ENCODE measurements at regions not wholly inside any gene's neighbourhood (a gene's known extent, or its start where the extent isn't known, plus 50 kb on each side); places are given as distances from the start of the nearest gene placed in this dataset.
A peak's percentile ranks its signal among the peaks of the same experiment; 100 is the strongest.

DNA sequence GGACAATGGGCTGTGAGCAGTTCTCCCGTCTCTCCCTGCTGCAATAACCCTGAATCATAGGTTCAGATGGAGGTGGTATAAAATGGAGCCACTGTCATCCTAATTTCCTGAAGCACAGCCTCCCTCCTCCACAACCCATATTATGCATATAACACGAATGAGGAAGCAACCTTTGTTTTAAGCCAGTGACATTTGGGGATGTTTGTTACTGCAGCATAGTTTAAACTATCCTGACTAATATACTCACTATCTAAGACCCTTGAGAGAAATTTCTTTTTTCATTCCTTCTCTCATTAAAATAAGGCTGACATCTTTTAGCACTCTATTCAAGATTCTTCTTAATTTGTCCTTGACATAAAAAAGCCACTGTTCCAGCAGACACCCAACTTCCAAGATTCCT is 413.4 kb downstream of the SOX9 start:
- Histone ChIP-seq H3K27ac (ENCODE audit: low read length) (no peak overlapping the region), H3K4me3 (ENCODE audit: low read length) (no peak overlapping the region), H3K4me1 (ENCODE audit: insufficient read depth, low read length) (peaks cover 10% of the 10 kb centered on the region), H3K27me3 (ENCODE audit: insufficient read depth, low read length) (no peaks in the 10 kb centered on the region), H3K9me3 (ENCODE audit: insufficient read depth, low read depth, low read length) (no peaks in the 10 kb centered on the region; the same call in 1 of the 2 replicates), H3K36me3 (ENCODE audit: insufficient read depth, low read depth, low read length) (no peaks in the 10 kb centered on the region), H3K9ac (ENCODE audit: low read depth, low read length) (no peak overlapping the region)

DNA sequence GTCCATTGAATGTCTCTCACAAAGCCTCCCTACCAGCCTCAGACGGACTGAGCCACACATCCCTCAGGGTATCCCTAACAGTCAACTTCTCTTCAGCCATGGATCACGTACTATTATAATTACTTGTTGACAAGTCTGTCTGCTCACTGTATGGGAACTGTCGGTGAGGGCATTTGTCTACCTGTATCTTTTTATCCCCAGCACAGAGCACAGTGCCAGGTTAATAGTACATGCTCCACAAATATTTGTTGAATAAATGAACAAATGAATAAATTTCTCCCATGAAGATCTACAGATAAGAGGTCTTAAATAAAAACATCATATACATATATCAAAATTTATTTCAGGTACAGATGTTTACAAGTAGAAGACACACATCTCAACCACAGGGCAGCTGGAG is 414.0 kb downstream of the SOX9 start:
- Histone ChIP-seq H3K27ac (ENCODE audit: low read length) (no peak overlapping the region), H3K27me3 (ENCODE audit: insufficient read depth, low read length) (no peaks in the 10 kb centered on the region), H3K4me3 (ENCODE audit: low read length) (no peak overlapping the region), H3K4me1 (ENCODE audit: insufficient read depth, low read length) (peaks cover 15% of the 10 kb centered on the region), H3K9me3 (ENCODE audit: insufficient read depth, low read depth, low read length) (no peaks in the 10 kb centered on the region; the same call in 1 of the 2 replicates), H3K36me3 (ENCODE audit: insufficient read depth, low read depth, low read length) (no peaks in the 10 kb centered on the region), H3K9ac (ENCODE audit: low read depth, low read length) (no peak overlapping the region)

DNA sequence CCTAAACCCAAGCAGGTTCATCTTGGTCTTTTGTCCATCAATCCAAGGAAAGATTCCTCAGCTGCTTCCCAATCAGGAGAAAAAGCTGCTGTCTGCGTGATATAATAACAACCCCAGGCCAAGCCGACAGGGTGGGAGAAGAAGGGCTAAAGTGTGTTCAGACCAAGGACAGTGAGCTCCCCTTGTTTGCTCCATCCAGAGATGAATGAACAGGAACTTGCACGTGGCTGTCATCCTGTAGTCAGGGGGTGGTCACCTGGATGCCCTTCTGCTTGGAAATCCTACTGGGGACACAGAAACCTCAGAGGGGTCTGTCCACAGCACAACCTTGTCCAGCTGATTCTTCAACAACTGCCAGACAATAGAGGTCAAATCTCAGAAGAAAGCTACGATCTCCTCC is 414.5 kb downstream of the SOX9 start:
- no peaks in the 10 kb centered on the region for H3K27me3 ChIP-seq (ENCODE audit: insufficient read depth, low read length)
- H3K9me3 ChIP-seq (ENCODE audit: insufficient read depth, low read depth, low read length), result no peaks in the 10 kb centered on the region; the same call in 1 of the 2 replicates
- H3K9ac ChIP-seq (ENCODE audit: low read depth, low read length), result no peak overlapping the region
- H3K27ac ChIP-seq (ENCODE audit: low read length), result no peak overlapping the region
- H3K4me3 ChIP-seq (ENCODE audit: low read length), result no peak overlapping the region
- no peaks in the 10 kb centered on the region for H3K36me3 ChIP-seq (ENCODE audit: insufficient read depth, low read depth, low read length)
- H3K4me1 ChIP-seq (ENCODE audit: insufficient read depth, low read length), result peaks cover 18% of the 10 kb centered on the region

DNA sequence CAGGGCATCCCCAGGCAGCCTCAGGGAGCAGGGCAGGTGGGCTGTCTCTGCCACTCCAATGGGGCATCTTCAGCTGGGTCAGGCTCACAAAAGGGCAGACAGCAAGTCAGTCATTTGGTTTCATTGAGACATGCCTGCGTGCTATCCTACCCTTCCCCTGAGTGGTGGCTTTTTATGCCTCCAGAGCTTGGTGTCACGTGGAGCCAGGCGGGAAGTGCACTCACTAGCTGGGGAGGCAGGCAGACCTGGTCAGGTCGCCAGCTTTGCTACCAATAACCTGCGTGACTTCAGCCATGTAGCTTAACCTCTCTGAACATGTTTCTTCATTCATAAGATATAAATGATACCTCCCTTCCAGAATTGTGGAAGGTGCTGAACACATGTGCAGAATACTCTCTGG is 415.0 kb downstream of the SOX9 start:
- H3K27ac ChIP-seq (ENCODE audit: low read length), result no peak overlapping the region
- H3K27me3 ChIP-seq (ENCODE audit: insufficient read depth, low read length), result no peaks in the 10 kb centered on the region
- H3K9ac ChIP-seq (ENCODE audit: low read depth, low read length), result no peak overlapping the region
- H3K4me3 ChIP-seq (ENCODE audit: low read length), result no peak overlapping the region
- H3K36me3 ChIP-seq (ENCODE audit: insufficient read depth, low read depth, low read length), result no peaks in the 10 kb centered on the region
- H3K4me1 ChIP-seq (ENCODE audit: insufficient read depth, low read length), result peaks cover 18% of the 10 kb centered on the region
- no peaks in the 10 kb centered on the region; the same call in 1 of the 2 replicates for H3K9me3 ChIP-seq (ENCODE audit: insufficient read depth, low read depth, low read length)

DNA sequence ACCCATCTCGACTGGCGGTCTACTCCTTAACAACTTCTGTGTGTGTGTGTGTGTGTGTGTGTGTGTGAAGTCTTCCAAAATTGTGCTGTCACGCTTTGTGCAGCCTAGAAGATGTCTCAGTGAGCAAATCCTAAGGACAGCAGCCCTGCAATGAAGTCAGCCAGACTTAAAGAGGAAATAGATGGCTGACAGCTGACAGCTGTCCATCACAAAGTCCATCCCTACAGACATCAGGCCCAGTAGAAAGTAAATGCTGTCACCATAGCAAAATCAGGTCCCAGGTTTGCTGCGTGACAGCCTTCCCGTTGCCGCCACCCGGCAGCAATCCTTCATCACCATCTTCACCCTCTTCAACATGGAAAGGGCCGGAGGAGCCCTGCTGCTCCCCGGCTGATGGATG is 416.0 kb downstream of the SOX9 start:
- peaks cover 18% of the 10 kb centered on the region for H3K4me1 ChIP-seq (ENCODE audit: insufficient read depth, low read length)
- no peaks in the 10 kb centered on the region for H3K27me3 ChIP-seq (ENCODE audit: insufficient read depth, low read length)
- no peak overlapping the region for H3K27ac ChIP-seq (ENCODE audit: low read length)
- H3K4me3 ChIP-seq (ENCODE audit: low read length), result no peak overlapping the region
- no peaks in the 10 kb centered on the region for H3K36me3 ChIP-seq (ENCODE audit: insufficient read depth, low read depth, low read length)
- H3K9ac ChIP-seq (ENCODE audit: low read depth, low read length), result no peak overlapping the region
- H3K9me3 ChIP-seq (ENCODE audit: insufficient read depth, low read depth, low read length), result no peaks in the 10 kb centered on the region; the same call in 1 of the 2 replicates

DNA sequence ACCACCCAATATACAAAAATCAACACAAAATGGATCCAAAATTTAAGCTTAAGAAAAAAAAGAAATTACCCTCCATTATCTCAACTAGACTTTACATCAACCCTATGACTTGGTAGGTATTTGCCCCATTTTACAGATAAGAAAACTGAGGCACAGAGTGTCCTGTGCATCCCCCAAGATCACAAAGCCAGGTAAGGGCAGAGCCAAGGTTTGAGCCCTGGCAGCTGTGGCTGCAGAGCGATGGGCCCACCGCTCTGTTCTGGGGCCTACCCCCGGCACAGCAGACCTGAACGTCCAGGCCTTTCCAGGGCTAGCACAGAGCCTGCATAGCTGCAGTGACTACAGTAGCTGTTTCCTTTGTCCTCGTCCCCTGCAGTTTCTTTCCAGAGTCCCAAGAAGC is 417.6 kb downstream of the SOX9 start:
- H3K4me3 ChIP-seq (ENCODE audit: low read length), result no peak overlapping the region
- peaks cover 18% of the 10 kb centered on the region for H3K4me1 ChIP-seq (ENCODE audit: insufficient read depth, low read length)

DNA sequence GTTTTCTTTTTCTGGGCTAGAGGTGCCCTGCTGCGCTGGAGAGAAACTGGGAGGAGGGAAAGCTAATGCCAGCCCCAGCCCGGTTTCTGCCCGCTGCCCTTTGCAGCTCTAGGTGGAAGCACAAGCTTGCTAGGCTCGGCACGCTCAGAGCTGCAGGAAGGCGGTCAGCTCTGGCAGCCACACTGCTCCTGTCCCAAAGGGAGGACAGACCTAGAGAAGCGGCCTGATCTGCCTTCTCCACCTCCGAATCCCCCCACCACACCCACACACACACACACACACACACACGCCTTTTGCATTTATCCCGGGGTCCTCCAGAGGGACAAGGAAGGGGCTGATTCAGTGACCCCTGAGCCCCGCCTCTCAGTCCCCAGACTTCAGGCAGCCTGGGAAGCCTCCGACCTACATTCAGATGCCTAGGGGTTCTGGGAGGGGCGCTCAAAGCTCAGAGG is 418.1 kb downstream of the SOX9 start:
- Histone ChIP-seq H3K36me3 (ENCODE audit: insufficient read depth, low read depth, low read length) (no peaks in the 10 kb centered on the region), H3K9ac (ENCODE audit: low read depth, low read length) (0 out of 2 replicates have a peak overlapping the region, but pooled peaks have one; percentile 21), H3K27me3 (ENCODE audit: insufficient read depth, low read length) (no peaks in the 10 kb centered on the region), H3K4me1 (ENCODE audit: insufficient read depth, low read length) (peaks cover 18% of the 10 kb centered on the region), H3K4me3 (ENCODE audit: low read length) (no peak overlapping the region), H3K27ac (ENCODE audit: low read length) (no peak overlapping the region), H3K9me3 (ENCODE audit: insufficient read depth, low read depth, low read length) (no peaks in the 10 kb centered on the region; the same call in 1 of the 2 replicates)

More for the DNA sequence above, 417.6 kb downstream of the SOX9 start:
- Histone ChIP-seq H3K9ac (ENCODE audit: low read depth, low read length) (0 out of 2 replicates have a peak overlapping the region, but pooled peaks have one; percentile 21), H3K27ac (ENCODE audit: low read length) (no peak overlapping the region), H3K36me3 (ENCODE audit: insufficient read depth, low read depth, low read length) (no peaks in the 10 kb centered on the region), H3K27me3 (ENCODE audit: insufficient read depth, low read length) (no peaks in the 10 kb centered on the region), H3K9me3 (ENCODE audit: insufficient read depth, low read depth, low read length) (no peaks in the 10 kb centered on the region; the same call in 1 of the 2 replicates)

DNA sequence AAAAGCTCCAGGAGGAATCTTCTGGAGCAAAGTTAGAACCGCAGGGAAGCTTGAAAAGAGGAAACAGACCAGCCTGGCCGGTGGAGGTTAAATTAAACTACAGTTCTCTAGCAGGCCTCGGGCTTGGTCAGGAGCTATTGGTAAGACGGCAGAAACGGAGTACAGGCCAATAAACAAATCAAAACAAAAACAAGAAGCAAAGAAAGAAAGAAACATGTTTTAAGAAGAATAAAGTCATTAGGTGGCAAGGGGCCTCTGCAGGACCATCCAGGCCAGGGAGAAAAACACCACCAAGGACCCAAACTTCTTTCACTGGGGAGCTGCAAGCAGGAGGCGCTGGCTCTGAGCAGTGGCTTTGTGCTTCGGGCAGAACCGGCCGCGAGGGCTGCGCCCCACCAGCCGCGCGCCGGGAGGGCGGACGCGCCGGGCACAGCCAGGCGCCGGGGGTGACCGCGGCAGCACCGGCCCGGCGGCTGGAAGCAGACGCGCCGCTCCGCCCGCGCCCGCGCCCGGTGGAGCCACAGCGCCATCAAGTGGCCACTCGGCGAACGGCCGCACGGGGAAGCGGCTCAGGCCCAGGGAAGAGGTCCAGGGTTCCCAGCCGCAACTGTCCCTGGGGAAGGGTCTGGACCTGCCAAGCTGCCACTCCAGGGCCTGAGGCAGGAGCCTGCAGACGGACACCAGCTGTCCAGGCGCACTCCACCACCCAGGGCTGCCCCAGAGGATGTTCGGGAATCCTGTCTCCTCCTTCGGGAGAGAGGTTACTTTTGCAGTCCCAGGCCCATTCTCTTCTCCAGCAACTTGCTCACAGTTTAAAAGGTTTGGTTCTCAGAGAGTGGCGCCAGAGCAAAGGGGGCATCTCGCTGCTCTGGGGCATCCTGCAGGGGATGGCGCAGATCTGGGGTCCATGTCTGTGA is 419.4 kb downstream of the SOX9 start:
- no peaks in the 10 kb centered on the region for H3K9me3 ChIP-seq (ENCODE audit: insufficient read depth, low read depth, low read length)
- H3K27ac ChIP-seq (ENCODE audit: low read length), result no peak overlapping the region
- H3K27me3 ChIP-seq (ENCODE audit: insufficient read depth, low read length), result no peaks in the 10 kb centered on the region
- H3K4me3 ChIP-seq (ENCODE audit: low read length), result peak overlapping the region; percentile 53; the same call in 1 of the 2 replicates
- H3K4me1 ChIP-seq (ENCODE audit: insufficient read depth, low read length), result peaks cover 18% of the 10 kb centered on the region
- no peaks in the 10 kb centered on the region for H3K36me3 ChIP-seq (ENCODE audit: insufficient read depth, low read depth, low read length)
- no peak overlapping the region for H3K9ac ChIP-seq (ENCODE audit: low read depth, low read length)

DNA sequence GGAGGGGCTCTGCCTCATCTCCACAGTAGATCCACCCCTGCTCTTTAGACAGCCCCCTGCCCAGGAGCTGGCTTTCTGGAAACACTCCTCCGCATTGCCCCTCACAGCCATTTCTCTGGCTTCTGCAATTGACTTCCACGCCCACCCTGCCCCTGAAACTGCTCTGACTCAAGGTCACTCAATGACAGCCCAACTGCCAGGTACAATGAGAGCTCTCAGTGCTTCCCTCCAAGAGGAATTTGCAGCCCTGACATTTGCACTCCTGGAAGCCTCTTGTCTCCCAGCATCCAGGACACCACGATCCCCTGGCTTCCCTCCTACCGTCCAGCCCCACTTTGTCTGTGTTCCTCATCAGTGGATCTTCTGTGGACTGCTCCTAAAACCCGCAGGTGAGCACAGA is 421.5 kb downstream of the SOX9 start:
- Histone ChIP-seq H3K9me3 (ENCODE audit: insufficient read depth, low read depth, low read length) (no peaks in the 10 kb centered on the region), H3K27ac (ENCODE audit: low read length) (no peak overlapping the region), H3K27me3 (ENCODE audit: insufficient read depth, low read length) (no peaks in the 10 kb centered on the region), H3K9ac (ENCODE audit: low read depth, low read length) (no peak overlapping the region), H3K36me3 (ENCODE audit: insufficient read depth, low read depth, low read length) (no peaks in the 10 kb centered on the region), H3K4me1 (ENCODE audit: insufficient read depth, low read length) (peaks cover 18% of the 10 kb centered on the region), H3K4me3 (ENCODE audit: low read length) (no peak overlapping the region)

DNA sequence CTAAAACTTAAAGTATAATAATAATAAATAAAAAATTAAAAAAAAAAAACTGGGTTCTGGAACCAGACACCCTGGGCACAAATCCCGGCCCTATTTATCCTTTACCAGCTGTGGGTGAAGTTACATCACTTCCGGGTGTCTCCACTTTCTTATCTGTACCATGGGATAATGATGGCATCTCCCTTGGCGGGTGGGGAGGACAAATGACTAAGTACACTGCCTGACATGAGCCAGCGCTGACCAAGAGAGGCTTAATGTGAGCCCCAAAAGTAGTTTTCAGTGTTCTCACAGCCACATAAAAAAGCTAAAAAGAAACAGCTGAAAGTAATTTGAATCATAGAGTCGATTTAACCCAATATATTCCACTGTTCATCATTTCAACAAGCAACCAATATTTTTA is 424.9 kb downstream of the SOX9 start:
- no peaks in the 10 kb centered on the region for H3K27me3 ChIP-seq (ENCODE audit: insufficient read depth, low read length)
- no peak overlapping the region for H3K4me3 ChIP-seq (ENCODE audit: low read length)
- H3K36me3 ChIP-seq (ENCODE audit: insufficient read depth, low read depth, low read length), result no peaks in the 10 kb centered on the region
- no peak overlapping the region for H3K27ac ChIP-seq (ENCODE audit: low read length)
- no peak overlapping the region for H3K9ac ChIP-seq (ENCODE audit: low read depth, low read length)
- H3K4me1 ChIP-seq (ENCODE audit: insufficient read depth, low read length), result no peaks in the 10 kb centered on the region
- H3K9me3 ChIP-seq (ENCODE audit: insufficient read depth, low read depth, low read length), result no peaks in the 10 kb centered on the region

DNA sequence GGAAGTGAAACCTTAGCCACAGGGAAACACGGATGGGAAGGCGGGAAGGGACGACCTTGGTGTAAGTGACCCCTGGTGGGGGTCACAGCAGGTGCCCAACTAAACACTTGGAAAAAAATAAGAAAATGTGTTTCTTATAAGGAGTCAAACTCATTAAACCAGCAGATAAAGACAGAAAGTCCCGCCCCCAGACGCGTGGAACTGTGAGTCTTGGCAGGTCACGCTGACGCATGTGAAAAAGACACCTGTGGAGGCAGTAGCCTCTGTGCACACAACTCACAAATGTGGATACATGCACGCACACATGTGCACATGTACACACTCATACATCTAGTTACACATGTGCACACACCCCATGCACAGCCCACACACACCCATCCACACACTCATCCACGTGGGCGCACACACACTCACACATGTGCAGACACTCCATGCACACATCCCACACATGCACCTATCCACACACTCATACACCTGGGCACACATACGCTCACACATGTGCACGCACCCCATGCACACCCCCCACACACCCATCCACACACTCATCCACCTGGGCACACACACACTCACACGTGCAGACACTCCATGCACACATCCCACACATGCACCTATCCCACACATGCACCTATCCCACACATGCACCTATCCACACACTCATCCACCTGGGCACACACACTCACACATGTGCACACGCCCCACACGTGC is 432.4 kb downstream of the SOX9 start:
- Histone ChIP-seq H3K4me1 (ENCODE audit: insufficient read depth, low read length) (no peaks in the 10 kb centered on the region), H3K4me3 (ENCODE audit: low read length) (no peak overlapping the region), H3K9me3 (ENCODE audit: insufficient read depth, low read depth, low read length) (no peaks in the 10 kb centered on the region), H3K27me3 (ENCODE audit: insufficient read depth, low read length) (no peaks in the 10 kb centered on the region), H3K27ac (ENCODE audit: low read length) (no peak overlapping the region), H3K9ac (ENCODE audit: low read depth, low read length) (no peak overlapping the region), H3K36me3 (ENCODE audit: insufficient read depth, low read depth, low read length) (no peaks in the 10 kb centered on the region)
